Neuronal stem cell (in vitro differentiated cells): ENCODE measurements at regions not wholly inside any gene's neighbourhood (a gene's known extent, or its start where the extent isn't known, plus 50 kb on each side); places are given as distances from the start of the nearest gene placed in this dataset.

Source experiments
- DNase-seq: peaks from one replicate; pipeline ENCODE4 v3.0.0-alpha.2; 2013; ENCODE audit warnings: low spot score
- H2AFZ ChIP-seq: one replicate; pipeline ENCODE4 v1.6.1; 2013; ENCODE audit warnings: mild to moderate bottlenecking, low read length, inconsistent platforms
- H2AK5ac ChIP-seq: 2 replicates; pipeline ENCODE4 v1.6.1; 2013; ENCODE audit warnings: low read depth, mild to moderate bottlenecking, inconsistent platforms, low read length, moderate library complexity, mixed read lengths
- H2BK120ac ChIP-seq: 2 replicates; pipeline ENCODE4 v1.6.1; 2013; ENCODE audit warnings: low read depth, mild to moderate bottlenecking, inconsistent platforms, low read length, moderate library complexity, mixed read lengths
- H2BK12ac ChIP-seq: one replicate; pipeline ENCODE4 v1.6.1; 2013; ENCODE audit warnings: low read length, inconsistent platforms
- H2BK15ac ChIP-seq: 2 replicates; pipeline ENCODE4 v1.6.1; 2013; ENCODE audit warnings: mild to moderate bottlenecking, low read length, inconsistent platforms, mixed read lengths
- H2BK5ac ChIP-seq: one replicate; pipeline ENCODE4 v1.6.1; 2013; ENCODE audit warnings: inconsistent platforms, mild to moderate bottlenecking, low read length, moderate library complexity
- H3K14ac ChIP-seq: one replicate; pipeline ENCODE4 v1.6.1; 2013; ENCODE audit warnings: low read length, inconsistent platforms
- H3K18ac ChIP-seq: 2 replicates; pipeline ENCODE4 v1.6.1; 2013; ENCODE audit warnings: low read length, inconsistent platforms
- H3K23ac ChIP-seq: 2 replicates; pipeline ENCODE4 v1.6.1; 2013; ENCODE audit warnings: low read depth, mild to moderate bottlenecking, mixed read lengths, low read length, inconsistent platforms; ENCODE audit not compliant: poor library complexity
- H3K27ac ChIP-seq: replicated peaks from 3 replicates; pipeline ENCODE4 v1.5.1; 2013; ENCODE audit warnings: low read length, inconsistent platforms
- H3K27me3 ChIP-seq, 3 experiments: 2 replicates each; pipeline ENCODE4 v1.6.1; 2013; ENCODE audit warnings: low read length in 3 of 3, mild to moderate bottlenecking in 2 of 3, inconsistent platforms in 1 of 3, low read depth in 1 of 3, mixed read lengths in 1 of 3, moderate library complexity in 1 of 3; ENCODE audit not compliant: control insufficient read depth in 3 of 3, insufficient read depth in 3 of 3
- H3K36me3 ChIP-seq, 2 donors: replicated peaks in 1 of 2; 2 replicates each; pipeline ENCODE4 v1.6.1; 2013; ENCODE audit warnings: low read length in 2 of 2; ENCODE audit not compliant: control insufficient read depth in 2 of 2, insufficient read depth in 2 of 2
- H3K4ac ChIP-seq: 2 replicates; pipeline ENCODE4 v1.6.1; 2013; ENCODE audit warnings: inconsistent platforms, mild to moderate bottlenecking, low read length, moderate library complexity
- H3K4me1 ChIP-seq, 2 donors: 1 replicate in 1 of 2; 2 replicates in 1 of 2; pipeline ENCODE4 v1.6.1; 2013; ENCODE audit warnings: low read length in 2 of 2, low read depth in 1 of 2; ENCODE audit not compliant: control insufficient read depth in 2 of 2, insufficient read depth in 1 of 2
- H3K4me2 ChIP-seq: one replicate; pipeline ENCODE4 v1.6.1; 2013; ENCODE audit warnings: mild to moderate bottlenecking, low read length, inconsistent platforms; ENCODE audit not compliant: insufficient read depth, poor library complexity, severe bottlenecking
- H3K4me3 ChIP-seq, 2 donors: 2 replicates each; pipeline ENCODE4 v1.5.1; 2013; ENCODE audit warnings: low read length in 2 of 2, mild to moderate bottlenecking in 2 of 2, inconsistent platforms in 1 of 2, moderate library complexity in 1 of 2
- H3K79me1 ChIP-seq: one replicate; pipeline ENCODE4 v1.6.1; 2013; ENCODE audit warnings: low read depth, mild to moderate bottlenecking, inconsistent platforms, low read length, moderate library complexity
- H3K9ac ChIP-seq: one replicate; pipeline ENCODE4 v1.6.1; 2013; ENCODE audit warnings: mild to moderate bottlenecking, low read depth, low read length, inconsistent platforms; ENCODE audit not compliant: poor library complexity
- H3K9me3 ChIP-seq, 2 donors: replicated peaks in 1 of 2; 2 replicates each; pipeline versions ENCODE3 to v1.6.1; 2013; ENCODE audit warnings: low read length in 2 of 2, mild to moderate bottlenecking in 2 of 2, inconsistent platforms in 1 of 2, low read depth in 1 of 2, mixed read lengths in 1 of 2, moderate library complexity in 1 of 2; ENCODE audit not compliant: control insufficient read depth in 2 of 2, insufficient read depth in 1 of 2
- H4K8ac ChIP-seq: one replicate; pipeline ENCODE4 v1.6.1; 2013; ENCODE audit warnings: low read depth, mild to moderate bottlenecking, inconsistent platforms, low read length, moderate library complexity
- H4K91ac ChIP-seq: one replicate; pipeline ENCODE4 v1.6.1; 2013; ENCODE audit warnings: low read length, low read depth, mild to moderate bottlenecking, inconsistent platforms; ENCODE audit not compliant: poor library complexity
- WGBS, 2 donors: extraction: QIAGEN DNeasy Blood & Tissue Kit; methylation state at CpG; one replicate each; pipeline ENCODE4 v1.1.7; 2013; ENCODE audit warnings: missing lambda C conversion rate in 2 of 2, mixed read lengths in 1 of 2; ENCODE audit not compliant: insufficient read length in 2 of 2, insufficient replicate concordance in 1 of 2; ENCODE audit errors: extremely low coverage in 2 of 2; 5-methylcytosine and 5-hydroxymethylcytosine counted together

DNA sequence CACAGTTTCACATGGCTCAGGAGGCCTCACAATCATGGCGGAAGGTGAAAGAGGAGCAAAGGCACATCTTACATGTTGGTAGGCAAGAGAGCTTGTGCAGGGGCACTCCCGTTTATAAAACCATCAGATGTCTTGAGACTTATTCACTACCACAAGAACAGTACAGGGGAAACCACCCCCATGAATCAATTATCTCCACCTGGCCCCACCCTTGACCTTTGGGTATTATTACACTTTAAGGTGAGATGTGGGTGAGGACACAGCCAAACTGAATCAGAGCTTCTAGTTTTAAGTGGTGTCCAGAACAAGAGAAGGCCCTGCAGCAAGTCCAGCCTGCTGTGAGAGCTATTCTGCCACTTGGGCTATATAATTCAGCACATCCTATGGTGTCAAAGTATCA lies 493.7 kb downstream of the ETS1 start:
- H4K91ac ChIP-seq, result no peak overlapping the region
- no peak overlapping the region for H2BK120ac ChIP-seq
- no peak for DNase-seq
- peaks cover 4 to 9% of the 10 kb centered on the region in 2 donors for H3K9me3 ChIP-seq
- H3K27me3 ChIP-seq, result peaks cover 0 to 3% (median 0%) of the 10 kb centered on the region in 3 experiments
- H2BK5ac ChIP-seq, result no peak overlapping the region
- no peak overlapping the region for H3K27ac ChIP-seq
- no peaks in the 10 kb centered on the region for H3K4me1 ChIP-seq
- H2AK5ac ChIP-seq, result no peak overlapping the region
- H2BK12ac ChIP-seq, result no peak overlapping the region
- no peak overlapping the region for H3K23ac ChIP-seq
- H3K79me1 ChIP-seq, result no peaks in the 10 kb centered on the region
- H3K18ac ChIP-seq, result no peak overlapping the region
- H3K4me2 ChIP-seq, result no peak overlapping the region
- no peak overlapping the region for H3K4ac ChIP-seq
- no peaks in the 10 kb centered on the region for H3K36me3 ChIP-seq
- H2AFZ ChIP-seq, result no peak overlapping the region
- no peak overlapping the region for H4K8ac ChIP-seq
- H3K14ac ChIP-seq, result no peak overlapping the region
- no peak overlapping the region for H3K4me3 ChIP-seq
- WGBS, 2 donors, result no CpG with 5 or more reads among the region's 2 CpGs
- no peak overlapping the region for H3K9ac ChIP-seq
- no peak overlapping the region for H2BK15ac ChIP-seq

DNA sequence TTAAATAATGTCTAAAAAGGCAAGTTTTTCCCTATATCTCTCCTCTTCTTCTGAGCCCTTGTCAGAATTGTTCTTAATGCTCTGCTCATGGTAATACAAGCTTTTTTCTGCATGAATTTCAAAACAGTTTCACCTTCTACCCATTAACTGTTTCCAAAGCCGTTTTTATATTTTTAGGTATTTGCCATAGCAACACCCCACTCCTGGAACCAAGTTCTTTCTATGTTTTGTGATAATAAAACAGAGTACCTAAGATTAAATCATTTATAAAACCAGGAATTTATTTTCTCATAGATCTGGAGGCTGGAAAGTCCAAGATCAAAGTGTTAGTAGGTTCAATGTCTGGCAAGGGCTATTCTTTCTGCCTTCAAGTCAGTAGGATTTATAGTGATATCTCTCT lies 497.4 kb downstream of the ETS1 start:
- no CpG with 5 or more reads among the region's 1 CpG for WGBS, 2 donors
- Histone ChIP-seq H3K14ac (no peak overlapping the region), H3K4ac (no peak overlapping the region), H3K79me1 (no peaks in the 10 kb centered on the region), H3K9ac (no peak overlapping the region), H4K8ac (no peak overlapping the region), H3K9me3 (peaks cover 4 to 9% of the 10 kb centered on the region in 2 donors), H3K36me3 (no peaks in the 10 kb centered on the region), H2BK12ac (no peak overlapping the region), H2AFZ (no peak overlapping the region), H2BK5ac (no peak overlapping the region), H2BK120ac (no peak overlapping the region), H4K91ac (no peak overlapping the region), H3K18ac (no peak overlapping the region), H3K4me1 (no peaks in the 10 kb centered on the region), H3K23ac (no peak overlapping the region), H2BK15ac (no peak overlapping the region), H2AK5ac (no peak overlapping the region), H3K4me2 (no peak overlapping the region), H3K4me3 (no peak overlapping the region), H3K27me3 (peaks cover 0 to 3% (median 0%) of the 10 kb centered on the region in 3 experiments), H3K27ac (no peak overlapping the region)
- DNase-seq, result no peak

DNA sequence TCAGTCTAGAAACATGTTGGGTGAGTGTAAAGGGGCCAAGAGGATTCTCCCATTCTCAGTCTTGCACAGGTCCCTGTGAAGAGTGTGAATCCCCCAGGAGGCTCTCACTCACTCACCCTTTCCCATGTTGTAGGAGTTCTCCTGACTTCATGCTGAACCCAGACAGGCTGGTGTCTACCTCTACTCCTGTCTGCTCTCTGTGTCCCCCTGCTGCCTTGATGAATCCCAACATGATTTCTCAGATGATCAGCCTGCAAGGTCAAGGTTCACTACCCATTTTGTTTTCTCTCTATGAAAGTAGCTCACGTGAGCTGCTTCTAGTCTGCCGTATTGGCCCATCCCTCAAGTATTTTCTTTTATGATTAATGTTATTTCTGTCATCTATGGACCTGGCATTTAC lies 500.6 kb downstream of the ETS1 start:
- Histone ChIP-seq H3K79me1 (no peaks in the 10 kb centered on the region), H3K36me3 (no peaks in the 10 kb centered on the region), H2BK15ac (no peak overlapping the region), H3K9me3 (peaks cover 4 to 9% of the 10 kb centered on the region in 2 donors), H3K4me3 (no peak overlapping the region), H4K91ac (no peak overlapping the region), H2BK120ac (no peak overlapping the region), H4K8ac (no peak overlapping the region), H3K27me3 (peaks cover 0 to 3% (median 0%) of the 10 kb centered on the region in 3 experiments), H3K27ac (no peak overlapping the region), H2AFZ (no peak overlapping the region), H3K4me1 (no peaks in the 10 kb centered on the region), H3K9ac (no peak overlapping the region), H2AK5ac (no peak overlapping the region), H2BK12ac (no peak overlapping the region), H3K14ac (no peak overlapping the region), H3K4me2 (no peak overlapping the region), H3K18ac (no peak overlapping the region), H3K4ac (no peak overlapping the region), H3K23ac (no peak overlapping the region), H2BK5ac (no peak overlapping the region)
- WGBS, 2 donors, result no CpG with 5 or more reads among the region's 2 CpGs
- DNase-seq, result no peak

DNA sequence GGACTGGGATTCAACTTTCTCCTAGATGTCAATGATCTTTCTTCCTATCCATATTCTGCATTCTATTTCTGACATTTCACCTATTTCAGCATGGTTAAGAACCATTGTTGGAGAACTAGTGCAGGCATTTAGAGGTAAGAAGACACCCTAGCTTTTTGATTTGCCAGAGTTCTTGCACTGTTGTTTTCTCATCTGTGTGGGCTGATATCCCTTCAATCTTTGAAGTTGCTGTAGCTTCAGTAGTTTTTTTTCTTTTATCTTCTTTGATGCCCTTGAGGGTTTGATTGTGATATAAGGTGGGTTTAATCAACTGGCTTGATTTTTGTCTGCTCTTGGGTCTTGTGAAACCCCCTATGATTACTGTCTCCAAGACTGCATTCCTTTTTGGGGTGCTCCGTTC lies 502.1 kb downstream of the ETS1 start:
- no peak overlapping the region for H3K4me3 ChIP-seq
- no peak overlapping the region for H4K8ac ChIP-seq
- H3K79me1 ChIP-seq, result no peaks in the 10 kb centered on the region
- H2BK120ac ChIP-seq, result no peak overlapping the region
- H2BK5ac ChIP-seq, result no peak overlapping the region
- H2AK5ac ChIP-seq, result no peak overlapping the region
- no peak overlapping the region for H2BK12ac ChIP-seq
- no peak overlapping the region for H3K4me2 ChIP-seq
- H3K23ac ChIP-seq, result no peak overlapping the region
- peaks cover 4 to 8% of the 10 kb centered on the region in 2 donors for H3K9me3 ChIP-seq
- no CpG with 5 or more reads among the region's 1 CpG for WGBS, 2 donors
- H3K4me1 ChIP-seq, result no peaks in the 10 kb centered on the region
- no peak for DNase-seq
- H3K4ac ChIP-seq, result no peak overlapping the region
- H3K18ac ChIP-seq, result no peak overlapping the region
- no peak overlapping the region for H3K14ac ChIP-seq
- no peak overlapping the region for H2AFZ ChIP-seq
- H4K91ac ChIP-seq, result no peak overlapping the region
- no peak overlapping the region for H3K27ac ChIP-seq
- H3K27me3 ChIP-seq, result peaks cover 0 to 3% (median 0%) of the 10 kb centered on the region in 3 experiments
- no peaks in the 10 kb centered on the region for H3K36me3 ChIP-seq
- H2BK15ac ChIP-seq, result no peak overlapping the region
- no peak overlapping the region for H3K9ac ChIP-seq
